ENCODE measurements at regions not wholly inside any gene's neighbourhood (a gene's known extent, or its start where the extent isn't known, plus 50 kb on each side); places are given as distances from the start of the nearest gene placed in this dataset.

DNA sequence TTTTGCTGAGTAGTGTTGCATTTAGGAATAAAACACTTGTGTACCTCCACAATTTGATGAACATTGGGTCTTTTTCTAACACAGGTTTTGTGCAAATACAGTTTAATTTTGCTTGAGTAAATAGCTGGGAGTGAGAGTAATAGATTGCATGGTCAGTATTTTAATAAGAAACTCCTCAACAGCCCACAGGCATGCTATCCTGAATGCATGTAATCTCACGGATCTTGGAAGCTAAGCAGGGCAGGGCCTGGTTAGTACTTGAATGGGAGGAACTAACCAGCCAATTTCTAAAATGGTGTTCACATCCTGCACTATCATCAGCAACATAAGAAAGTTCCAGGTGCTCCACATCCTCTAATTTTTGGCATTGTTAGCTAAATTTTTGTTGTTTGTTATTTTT is 685.4 kb upstream of the MBL2 start:
- TF ChIP-seq, protein P1, sequence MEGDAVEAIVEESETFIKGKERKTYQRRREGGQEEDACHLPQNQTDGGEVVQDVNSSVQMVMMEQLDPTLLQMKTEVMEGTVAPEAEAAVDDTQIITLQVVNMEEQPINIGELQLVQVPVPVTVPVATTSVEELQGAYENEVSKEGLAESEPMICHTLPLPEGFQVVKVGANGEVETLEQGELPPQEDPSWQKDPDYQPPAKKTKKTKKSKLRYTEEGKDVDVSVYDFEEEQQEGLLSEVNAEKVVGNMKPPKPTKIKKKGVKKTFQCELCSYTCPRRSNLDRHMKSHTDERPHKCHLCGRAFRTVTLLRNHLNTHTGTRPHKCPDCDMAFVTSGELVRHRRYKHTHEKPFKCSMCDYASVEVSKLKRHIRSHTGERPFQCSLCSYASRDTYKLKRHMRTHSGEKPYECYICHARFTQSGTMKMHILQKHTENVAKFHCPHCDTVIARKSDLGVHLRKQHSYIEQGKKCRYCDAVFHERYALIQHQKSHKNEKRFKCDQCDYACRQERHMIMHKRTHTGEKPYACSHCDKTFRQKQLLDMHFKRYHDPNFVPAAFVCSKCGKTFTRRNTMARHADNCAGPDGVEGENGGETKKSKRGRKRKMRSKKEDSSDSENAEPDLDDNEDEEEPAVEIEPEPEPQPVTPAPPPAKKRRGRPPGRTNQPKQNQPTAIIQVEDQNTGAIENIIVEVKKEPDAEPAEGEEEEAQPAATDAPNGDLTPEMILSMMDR (IDR thresholded peaks at IDR 0.05): no peak
- TF ChIP-seq ZFX (IDR thresholded peaks at IDR 0.05; ENCODE audit: borderline replicate concordance): no peak

Data from 22Rv1 (cell line).